H1 (cell line): ENCODE measurements at regions not wholly inside any gene's neighbourhood (a gene's known extent, or its start where the extent isn't known, plus 50 kb on each side); places are given as distances from the start of the nearest gene placed in this dataset.
A peak's percentile ranks its signal among the peaks of the same experiment; 100 is the strongest.

ENCODE experiments used
- CTCF ChIA-PET: fragments of 300-600 bp; sonication (Branson Sonifier 250); formaldehyde crosslinking; loops from one replicate; lab custom pipeline; 2021; ENCODE audit not compliant: partially characterized antibody; lab: Charles Lee
- POLR2A ChIA-PET: fragments of 300-600 bp; sonication (Branson Sonifier 250); formaldehyde crosslinking; loops from one replicate; lab custom pipeline; 2021; ENCODE audit warnings: inconsistent platforms; ENCODE audit not compliant: partially characterized antibody; lab: Charles Lee
- DNase-seq, 2 experiments: peaks; one replicate each; pipeline versions ENCODE4 v3.0.0 to v3.0.0-alpha.2; 2010 to 2022; ENCODE audit warnings: low spot score in 2 of 2, low read depth in 1 of 2, mixed read lengths in 1 of 2
- FAIRE-seq: peaks from 2 replicates; lab custom pipeline; 2011; peaks lifted over from hg19 to GRCh38; lab: Jason Lieb, UNC
- H2AFZ ChIP-seq: 2 replicates; pipeline ENCODE4 v1.8.1; 2012; ENCODE audit warnings: low read length, inconsistent platforms
- H2AK5ac ChIP-seq: 2 replicates; pipeline ENCODE4 v1.6.1; 2013; ENCODE audit warnings: low read depth, low read length
- H2BK120ac ChIP-seq: replicated peaks from 2 replicates; pipeline ENCODE3; 2013; ENCODE audit warnings: low read depth, low read length, inconsistent platforms
- H2BK12ac ChIP-seq: 2 replicates; pipeline ENCODE4 v1.6.1; 2013; ENCODE audit warnings: low read depth, low read length
- H2BK15ac ChIP-seq: 2 replicates; pipeline ENCODE4 v1.6.1; 2013; ENCODE audit warnings: low read length
- H2BK20ac ChIP-seq: 2 replicates; pipeline ENCODE4 v1.6.1; 2013; ENCODE audit warnings: low read length
- H2BK5ac ChIP-seq: 2 replicates; pipeline ENCODE4 v1.6.1; 2013; ENCODE audit warnings: low read depth, low read length
- H3K14ac ChIP-seq: 2 replicates; pipeline ENCODE4 v1.6.1; 2013; ENCODE audit warnings: inconsistent platforms; ENCODE audit not compliant: insufficient read length
- H3K18ac ChIP-seq: 2 replicates; pipeline ENCODE4 v1.6.1; 2013; ENCODE audit warnings: low read length; ENCODE audit errors: extremely low read depth
- H3K23ac ChIP-seq: 2 replicates; pipeline ENCODE4 v1.6.1; 2013; ENCODE audit warnings: inconsistent platforms; ENCODE audit not compliant: insufficient read length
- H3K23me2 ChIP-seq: 2 replicates; pipeline ENCODE4 v1.6.1; 2013; ENCODE audit warnings: low read depth, low read length
- H3K27ac ChIP-seq: 2 replicates; pipeline ENCODE4 v1.6.1; 2011; ENCODE audit warnings: low read depth, low read length, inconsistent platforms
- H3K27me3 ChIP-seq, 4 experiments: replicated peaks in 1 of 4; 1 replicate in 1 of 4; 2 replicates in 3 of 4; pipeline versions ENCODE4 v1.6.1 to v1.8.1; 2011 to 2013; ENCODE audit warnings: low read length in 3 of 4, mild to moderate bottlenecking in 3 of 4, inconsistent platforms in 2 of 4, mixed read lengths in 2 of 4, moderate library complexity in 1 of 4; ENCODE audit not compliant: control insufficient read depth in 3 of 4, insufficient read depth in 3 of 4; ENCODE audit errors: extremely low read depth in 1 of 4
- H3K36me3 ChIP-seq, 4 experiments: 2 replicates each; pipeline versions ENCODE4 v1.6.1 to v1.8.1; 2011 to 2013; ENCODE audit warnings: mild to moderate bottlenecking in 4 of 4, low read length in 3 of 4, moderate library complexity in 2 of 4, control low read depth in 1 of 4, inconsistent platforms in 1 of 4; ENCODE audit not compliant: insufficient read depth in 4 of 4, control insufficient read depth in 2 of 4
- H3K4ac ChIP-seq: replicated peaks from 2 replicates; pipeline ENCODE3; 2013; ENCODE audit warnings: low read length, low read depth, mixed read lengths, inconsistent platforms; ENCODE audit not compliant: insufficient read length
- H3K4me1 ChIP-seq, 4 experiments: replicated peaks in 1 of 4; 1 replicate in 1 of 4; 2 replicates in 3 of 4; pipeline versions ENCODE4 v1.6.1 to v1.8.1; 2011 to 2013; ENCODE audit warnings: low read length in 3 of 4, inconsistent platforms in 2 of 4, mixed read lengths in 1 of 4; ENCODE audit not compliant: insufficient read depth in 4 of 4, control insufficient read depth in 3 of 4
- H3K4me2 ChIP-seq, 2 experiments: 2 replicates each; pipeline versions ENCODE4 v1.6.1 to v1.8.1; 2011 to 2013; ENCODE audit warnings: low read depth in 2 of 2, low read length in 2 of 2, control low read depth in 1 of 2, inconsistent platforms in 1 of 2, mild to moderate bottlenecking in 1 of 2; ENCODE audit not compliant: insufficient read depth in 1 of 2
- H3K4me3 ChIP-seq, 4 experiments: fragments of 200-600, 300-600 bp in 1 of 4; sonication (generic), shearing (Covaris generic), sonication (Bioruptor Twin) in 1 of 4; 2 replicates each; pipeline versions ENCODE4 v1.5.1 to v1.8.1; 2011 to 2016; ENCODE audit warnings: low read length in 4 of 4, low read depth in 3 of 4, control low read depth in 2 of 4, inconsistent platforms in 2 of 4, mild to moderate bottlenecking in 2 of 4, mixed read lengths in 1 of 4, moderate library complexity in 1 of 4; ENCODE audit not compliant: insufficient read depth in 2 of 4; ENCODE audit errors: extremely low read depth in 1 of 4
- H3K56ac ChIP-seq: replicated peaks from 2 replicates; pipeline ENCODE3; 2013; ENCODE audit warnings: low read depth, mild to moderate bottlenecking, mixed read lengths, low read length, inconsistent platforms; ENCODE audit not compliant: insufficient read length
- H3K79me1 ChIP-seq: 2 replicates; pipeline ENCODE4 v1.6.1; 2013; ENCODE audit warnings: low read depth, low read length, control low read depth
- H3K79me2 ChIP-seq, 2 experiments: 2 replicates each; pipeline versions ENCODE4 v1.6.1 to v1.8.1; 2012 to 2013; ENCODE audit warnings: low read length in 2 of 2, mild to moderate bottlenecking in 2 of 2, inconsistent platforms in 1 of 2; ENCODE audit not compliant: insufficient read depth in 2 of 2, control insufficient read depth in 1 of 2
- H3K9ac ChIP-seq, 4 experiments: replicated peaks in 1 of 4; 1 replicate in 1 of 4; 2 replicates in 3 of 4; pipeline versions ENCODE4 v1.6.1 to v1.8.1; 2011 to 2013; ENCODE audit warnings: low read depth in 3 of 4, low read length in 3 of 4, control low read depth in 2 of 4, mild to moderate bottlenecking in 2 of 4, moderate library complexity in 2 of 4, inconsistent platforms in 1 of 4; ENCODE audit errors: extremely low read depth in 1 of 4
- H3K9me3 ChIP-seq, 2 experiments: 2 replicates each; pipeline versions ENCODE4 v1.6.1 to v1.8.1; 2012 to 2013; ENCODE audit warnings: mild to moderate bottlenecking in 2 of 2, moderate library complexity in 2 of 2, control low read depth in 1 of 2, inconsistent platforms in 1 of 2, low read depth in 1 of 2, low read length in 1 of 2, mixed read lengths in 1 of 2; ENCODE audit not compliant: insufficient read depth in 2 of 2
- H4K20me1 ChIP-seq, 2 experiments: replicated peaks in 1 of 2; 2 replicates each; pipeline versions ENCODE3 to v1.8.1; 2011 to 2013; ENCODE audit warnings: inconsistent platforms in 2 of 2, low read length in 2 of 2, mild to moderate bottlenecking in 1 of 2; ENCODE audit not compliant: insufficient read depth in 2 of 2, control insufficient read depth in 1 of 2
- H4K5ac ChIP-seq: 2 replicates; pipeline ENCODE4 v1.6.1; 2013; ENCODE audit warnings: low read length, low read depth, mixed read lengths, inconsistent platforms; ENCODE audit not compliant: insufficient read length
- H4K8ac ChIP-seq: 2 replicates; pipeline ENCODE4 v1.8.0; 2013; ENCODE audit warnings: mild to moderate bottlenecking, moderate library complexity, low read length, inconsistent platforms; ENCODE audit not compliant: insufficient read depth; ENCODE audit errors: extremely low read depth
- H4K91ac ChIP-seq: replicated peaks from 2 replicates; pipeline ENCODE3; 2013; ENCODE audit warnings: low read length, mixed read lengths, inconsistent platforms; ENCODE audit not compliant: insufficient read length
- CHD2 ChIP-seq: IDR thresholded peaks from 2 replicates; pipeline ENCODE4 v1.6.1; 2012; ENCODE audit warnings: low read length, improper control_type of control experiment
- EGR1 ChIP-seq: IDR thresholded peaks from 2 replicates; pipeline ENCODE4 v1.6.1; 2011; ENCODE audit warnings: low read depth, low read length, borderline replicate concordance
- NANOG ChIP-seq: IDR thresholded peaks from 2 replicates; pipeline ENCODE4 v1.6.1; 2011; ENCODE audit warnings: low read length, low read depth, mild to moderate bottlenecking, inconsistent platforms; ENCODE audit not compliant: insufficient read depth, poor library complexity, severe bottlenecking
- RAD21 ChIP-seq, 2 experiments: IDR thresholded peaks in 1 of 2; conservative IDR thresholded peaks in 1 of 2; 2 replicates each; pipeline ENCODE4 v1.6.1; 2011; ENCODE audit warnings: low read depth in 2 of 2, low read length in 2 of 2, improper control_type of control experiment in 1 of 2, inconsistent platforms in 1 of 2, mild to moderate bottlenecking in 1 of 2, moderate library complexity in 1 of 2
- RFX5 ChIP-seq: IDR thresholded peaks from 2 replicates; pipeline ENCODE4 v1.6.1; 2011; ENCODE audit warnings: low read depth, low read length, improper control_type of control experiment, borderline replicate concordance
- SP1 ChIP-seq: IDR thresholded peaks from 2 replicates; pipeline ENCODE4 v1.6.1; 2011; ENCODE audit warnings: low read depth, low read length
- TAF7 ChIP-seq: optimal IDR thresholded peaks from 2 replicates; pipeline ENCODE3; 2011; ENCODE audit warnings: low read depth, mild to moderate bottlenecking, inconsistent platforms, low read length, moderate library complexity, borderline replicate concordance
- WGBS, 2 experiments: shearing (Covaris generic) in 1 of 2; methylation state at CpG; one replicate each; pipeline versions ENCODE4 v1.1.6 to v1.1.7; 2013 to 2015; ENCODE audit warnings: low lambda C conversion rate in 2 of 2, mixed read lengths in 2 of 2, inconsistent platforms in 1 of 2, low coverage in 1 of 2, missing lambda C conversion rate in 1 of 2; ENCODE audit not compliant: insufficient replicate concordance in 2 of 2, insufficient coverage in 1 of 2, insufficient read length in 1 of 2; ENCODE audit errors: extremely low coverage in 1 of 2, missing lambda C conversion rate in 1 of 2; 5-methylcytosine and 5-hydroxymethylcytosine counted together
- TF ChIP-seq, protein P1 (sequence below), 3 experiments: IDR thresholded peaks; 1 replicate in 2 of 3; 2 replicates in 1 of 3; pipeline versions ENCODE4 v1.5.1 to v1.6.1; 2011; ENCODE audit warnings: low read length in 3 of 3, mild to moderate bottlenecking in 3 of 3, inconsistent platforms in 2 of 3, low read depth in 1 of 3, moderate library complexity in 1 of 3; ENCODE audit not compliant: insufficient read depth in 1 of 3; ENCODE audit errors: control extremely low read depth in 1 of 3

DNA sequence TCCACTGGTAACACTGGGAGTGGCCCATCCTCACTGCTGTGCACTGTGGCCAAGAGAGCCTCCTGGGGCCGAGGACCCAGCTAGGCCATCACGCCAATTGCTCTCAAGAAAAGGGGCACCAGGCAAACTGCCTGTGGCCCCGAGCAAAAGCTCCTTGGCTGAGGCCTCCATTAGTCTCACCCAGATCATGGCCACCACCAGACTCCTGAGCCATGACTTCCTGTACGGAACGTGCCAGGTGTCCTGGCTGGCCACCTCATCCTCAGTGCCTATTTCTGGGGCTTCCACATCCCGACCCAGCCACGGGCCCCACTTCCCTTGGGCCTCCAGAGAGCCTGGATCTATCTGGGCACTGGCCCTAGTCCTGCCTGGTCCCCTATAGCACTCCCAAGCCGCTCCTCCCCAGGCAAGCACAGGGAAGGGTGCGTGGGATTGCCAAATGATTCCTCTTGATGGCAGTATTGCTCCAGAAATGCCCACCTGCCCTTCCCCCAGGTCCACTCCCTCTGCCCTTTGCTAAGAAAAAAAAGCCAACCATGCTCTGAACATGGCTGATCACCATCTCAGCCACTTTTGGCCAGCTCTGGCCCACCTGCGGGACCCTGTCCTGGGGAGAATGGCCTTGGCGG, 212.6 kb upstream of the AGTR2 start:
- Histone ChIP-seq H3K14ac (no peak overlapping the region), H3K36me3 (no peaks in the 10 kb centered on the region), H3K27me3 (no peaks in the 10 kb centered on the region), H2BK120ac (no peak overlapping the region), H2AFZ (no peak overlapping the region), H2BK20ac (no peak overlapping the region), H3K23ac (no peak overlapping the region), H3K79me2 (peaks cover 5 to 91% of the 10 kb centered on the region in 2 experiments; a peak in 3 of 4 replicates), H4K5ac (no peak overlapping the region), H3K18ac (no peak overlapping the region), H3K56ac (no peak overlapping the region), H3K4me1 (no peaks in the 10 kb centered on the region; a peak in 1 of 7 replicates), H4K20me1 (peaks cover 2 to 9% of the 10 kb centered on the region in 2 experiments), H2BK12ac (no peak overlapping the region), H3K4ac (no peak overlapping the region), H3K27ac (no peak overlapping the region), H2AK5ac (no peak overlapping the region), H3K9ac (no peak overlapping the region), H4K91ac (no peak overlapping the region), H3K79me1 (peaks cover 2% of the 10 kb centered on the region; the same call in 1 of the 2 replicates), H3K4me2 (no peak overlapping the region; a peak in 1 of 4 replicates), H2BK5ac (no peak overlapping the region), H3K4me3 (no peak overlapping the region), H2BK15ac (no peak overlapping the region), H3K23me2 (no peaks in the 10 kb centered on the region), H4K8ac (no peak overlapping the region), H3K9me3 (no peaks in the 10 kb centered on the region)
- TF ChIP-seq, protein P1, sequence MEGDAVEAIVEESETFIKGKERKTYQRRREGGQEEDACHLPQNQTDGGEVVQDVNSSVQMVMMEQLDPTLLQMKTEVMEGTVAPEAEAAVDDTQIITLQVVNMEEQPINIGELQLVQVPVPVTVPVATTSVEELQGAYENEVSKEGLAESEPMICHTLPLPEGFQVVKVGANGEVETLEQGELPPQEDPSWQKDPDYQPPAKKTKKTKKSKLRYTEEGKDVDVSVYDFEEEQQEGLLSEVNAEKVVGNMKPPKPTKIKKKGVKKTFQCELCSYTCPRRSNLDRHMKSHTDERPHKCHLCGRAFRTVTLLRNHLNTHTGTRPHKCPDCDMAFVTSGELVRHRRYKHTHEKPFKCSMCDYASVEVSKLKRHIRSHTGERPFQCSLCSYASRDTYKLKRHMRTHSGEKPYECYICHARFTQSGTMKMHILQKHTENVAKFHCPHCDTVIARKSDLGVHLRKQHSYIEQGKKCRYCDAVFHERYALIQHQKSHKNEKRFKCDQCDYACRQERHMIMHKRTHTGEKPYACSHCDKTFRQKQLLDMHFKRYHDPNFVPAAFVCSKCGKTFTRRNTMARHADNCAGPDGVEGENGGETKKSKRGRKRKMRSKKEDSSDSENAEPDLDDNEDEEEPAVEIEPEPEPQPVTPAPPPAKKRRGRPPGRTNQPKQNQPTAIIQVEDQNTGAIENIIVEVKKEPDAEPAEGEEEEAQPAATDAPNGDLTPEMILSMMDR (IDR thresholded peaks at IDR 0.05; ENCODE audit: control extremely low read depth in 1 of 3, insufficient read depth in 1 of 3, low read depth in 1 of 3, low read length in 3 of 3) = peak; percentile 21 to 45 (median 36); a peak in 3 of 4 replicates
- TF ChIP-seq RFX5 (no peak), TAF7 (peak; percentile 27), NANOG (no peak), CHD2 (peak; percentile 59; the same call in 1 of the 2 replicates), SP1 (0 out of 2 replicates have a peak, but pooled peaks have one; percentile 18), RAD21 (IDR thresholded peaks at IDR 0.05 in 1 of 2, conservative IDR thresholded peaks at IDR 0.05 in 1 of 2; ENCODE audit: low read depth in 2 of 2, low read length in 2 of 2) (peak; percentile 73 to 78), EGR1 (0 out of 2 replicates have a peak, but pooled peaks have one; percentile 38)
- ChIA-PET POLR2A (no interaction called here), CTCF (interaction anchor here (0.6 to 1.9 kb wide), 6 partner anchors 8 to 729 kb away, joined by 3 to 5 read pairs (median 3); no protein-coding TSS in a partner anchor)
- DNase-seq (no peak), FAIRE-seq (no peak)
- WGBS, 2 experiments = 85% methylated on average over 8 of the region's 11 CpGs; no CpG with 5 or more reads in 1 of the 2 experiments
